Osteoblast (primary cell): ENCODE measurements at regions not wholly inside any gene's neighbourhood (a gene's known extent, or its start where the extent isn't known, plus 50 kb on each side); places are given as distances from the start of the nearest gene placed in this dataset.

Source experiments
- DNase-seq: peaks from one replicate; pipeline ENCODE4 v3.0.0; 2011; ENCODE audit warnings: low spot score, mixed read lengths; ENCODE audit not compliant: insufficient read length; ENCODE audit errors: missing footprints
- H2AFZ ChIP-seq: 2 replicates; pipeline ENCODE4 v1.6.0; 2011; ENCODE audit warnings: mild to moderate bottlenecking, low read length
- H3K27ac ChIP-seq: 2 replicates; pipeline ENCODE4 v1.5.1; 2011; ENCODE audit warnings: mild to moderate bottlenecking, low read depth, low read length, moderate library complexity
- H3K27me3 ChIP-seq: 2 replicates; pipeline ENCODE4 v1.6.0; 2012; ENCODE audit warnings: mild to moderate bottlenecking, control low read depth, inconsistent platforms, low read length, moderate library complexity; ENCODE audit not compliant: insufficient read depth
- H3K36me3 ChIP-seq: 2 replicates; pipeline ENCODE4 v1.5.1; 2011; ENCODE audit warnings: mild to moderate bottlenecking, low read length, control low read depth, moderate library complexity; ENCODE audit not compliant: insufficient read depth
- H3K4me1 ChIP-seq: 2 replicates; pipeline ENCODE4 v1.5.1; 2011; ENCODE audit warnings: mild to moderate bottlenecking, low read length, control low read depth, moderate library complexity; ENCODE audit not compliant: insufficient read depth
- H3K4me2 ChIP-seq: 2 replicates; pipeline ENCODE4 v1.6.0; 2011; ENCODE audit warnings: mild to moderate bottlenecking, low read length; ENCODE audit not compliant: insufficient read depth
- H3K4me3 ChIP-seq: fragments of 200-600 bp; sonication (generic); 3 replicates; pipeline ENCODE4 v1.5.1; 2012; ENCODE audit warnings: mild to moderate bottlenecking, low read length, inconsistent platforms; ENCODE audit not compliant: insufficient read depth
- H3K79me2 ChIP-seq: 2 replicates; pipeline ENCODE4 v1.6.0; 2012; ENCODE audit warnings: mild to moderate bottlenecking, low read length, control low read depth, inconsistent platforms; ENCODE audit not compliant: insufficient read depth
- H3K9me3 ChIP-seq: 2 replicates; pipeline ENCODE4 v1.5.1; 2011; ENCODE audit warnings: low read depth, low read length, control low read depth
- H4K20me1 ChIP-seq: 2 replicates; pipeline ENCODE4 v1.6.0; 2012; ENCODE audit warnings: mild to moderate bottlenecking, low read length, control low read depth; ENCODE audit not compliant: insufficient read depth
- TF ChIP-seq, protein P1 (sequence below): IDR thresholded peaks from 2 replicates; pipeline ENCODE4 v1.5.1; 2011; ENCODE audit warnings: mild to moderate bottlenecking, low read depth, low read length, moderate library complexity; ENCODE audit errors: extremely low read depth

DNA sequence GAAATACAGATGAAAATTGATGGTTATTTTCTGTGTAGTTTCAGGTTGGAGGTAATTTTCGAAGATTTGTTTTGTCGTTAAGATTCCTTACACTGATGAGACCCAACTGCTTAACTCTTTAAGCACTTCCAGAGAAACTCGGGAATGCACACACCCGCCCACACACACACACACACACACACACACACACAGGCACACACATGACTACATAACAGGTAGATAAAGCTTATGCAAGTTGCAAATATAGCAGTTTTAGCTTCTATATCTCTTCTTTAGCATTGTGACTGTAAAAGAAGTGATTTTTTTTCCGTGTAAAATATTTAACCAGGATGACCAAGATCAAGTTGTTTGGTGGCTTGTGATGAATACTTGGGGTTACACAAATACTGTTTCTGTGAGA is 294.9 kb upstream of the NR2F2 start:
- H3K27ac ChIP-seq = no peak overlapping the region
- no peak overlapping the region for H2AFZ ChIP-seq
- DNase-seq = no peak
- TF ChIP-seq, protein P1, sequence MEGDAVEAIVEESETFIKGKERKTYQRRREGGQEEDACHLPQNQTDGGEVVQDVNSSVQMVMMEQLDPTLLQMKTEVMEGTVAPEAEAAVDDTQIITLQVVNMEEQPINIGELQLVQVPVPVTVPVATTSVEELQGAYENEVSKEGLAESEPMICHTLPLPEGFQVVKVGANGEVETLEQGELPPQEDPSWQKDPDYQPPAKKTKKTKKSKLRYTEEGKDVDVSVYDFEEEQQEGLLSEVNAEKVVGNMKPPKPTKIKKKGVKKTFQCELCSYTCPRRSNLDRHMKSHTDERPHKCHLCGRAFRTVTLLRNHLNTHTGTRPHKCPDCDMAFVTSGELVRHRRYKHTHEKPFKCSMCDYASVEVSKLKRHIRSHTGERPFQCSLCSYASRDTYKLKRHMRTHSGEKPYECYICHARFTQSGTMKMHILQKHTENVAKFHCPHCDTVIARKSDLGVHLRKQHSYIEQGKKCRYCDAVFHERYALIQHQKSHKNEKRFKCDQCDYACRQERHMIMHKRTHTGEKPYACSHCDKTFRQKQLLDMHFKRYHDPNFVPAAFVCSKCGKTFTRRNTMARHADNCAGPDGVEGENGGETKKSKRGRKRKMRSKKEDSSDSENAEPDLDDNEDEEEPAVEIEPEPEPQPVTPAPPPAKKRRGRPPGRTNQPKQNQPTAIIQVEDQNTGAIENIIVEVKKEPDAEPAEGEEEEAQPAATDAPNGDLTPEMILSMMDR = no peak
- H3K9me3 ChIP-seq = no peaks in the 10 kb centered on the region
- H3K27me3 ChIP-seq = no peaks in the 10 kb centered on the region
- no peak overlapping the region for H3K4me3 ChIP-seq
- H3K79me2 ChIP-seq = no peaks in the 10 kb centered on the region
- H3K4me1 ChIP-seq = peaks cover 6% of the 10 kb centered on the region
- H3K36me3 ChIP-seq = no peaks in the 10 kb centered on the region
- no peak overlapping the region for H3K4me2 ChIP-seq
- H4K20me1 ChIP-seq = no peaks in the 10 kb centered on the region

DNA sequence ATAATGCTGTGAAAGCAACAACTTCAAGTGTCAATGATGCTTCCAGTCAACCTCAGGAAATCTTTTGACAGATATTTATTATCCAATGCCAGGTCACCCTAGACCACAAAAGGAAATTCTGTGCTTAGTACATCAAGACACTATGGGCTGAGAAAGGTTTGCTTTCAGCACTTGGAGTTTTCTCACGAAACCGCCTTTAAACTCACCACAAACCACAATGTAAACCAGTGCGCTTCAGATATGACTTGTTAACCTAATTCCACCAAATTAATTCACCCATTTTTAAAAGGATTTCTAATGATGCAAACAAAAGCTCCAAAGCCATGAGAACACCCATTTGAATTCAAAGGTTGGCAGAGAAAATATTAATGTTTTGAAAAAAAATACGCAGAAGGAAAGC is 292.9 kb upstream of the NR2F2 start:
- H3K4me3 ChIP-seq = no peak overlapping the region
- peaks cover 6% of the 10 kb centered on the region for H3K4me1 ChIP-seq
- H3K27ac ChIP-seq = no peak overlapping the region
- no peak for DNase-seq
- H4K20me1 ChIP-seq = no peaks in the 10 kb centered on the region
- no peaks in the 10 kb centered on the region for H3K36me3 ChIP-seq
- no peak overlapping the region for H3K4me2 ChIP-seq
- no peaks in the 10 kb centered on the region for H3K27me3 ChIP-seq
- TF ChIP-seq, protein P1 = no peak
- no peak overlapping the region for H2AFZ ChIP-seq
- no peaks in the 10 kb centered on the region for H3K79me2 ChIP-seq
- H3K9me3 ChIP-seq = no peaks in the 10 kb centered on the region

DNA sequence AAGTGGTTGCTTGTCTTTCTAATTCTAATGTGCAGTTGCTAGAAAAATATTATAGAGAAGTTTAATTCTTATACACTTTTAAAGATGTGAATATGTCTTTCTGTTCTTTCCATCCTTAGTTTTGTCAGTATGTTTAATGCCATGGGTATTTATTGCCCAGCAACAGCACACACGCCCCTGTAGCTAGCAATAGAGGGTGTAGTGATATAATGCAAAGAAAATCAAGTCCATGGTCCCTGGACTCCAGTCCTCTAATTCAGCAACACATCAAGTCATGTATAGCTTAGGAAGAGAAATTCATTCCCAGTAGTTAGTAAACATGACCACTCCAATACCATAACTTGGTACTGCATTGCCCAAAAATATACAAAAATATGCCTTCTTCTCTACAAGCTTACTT is 292.4 kb upstream of the NR2F2 start:
- Histone ChIP-seq H4K20me1 (no peaks in the 10 kb centered on the region), H3K79me2 (no peaks in the 10 kb centered on the region), H3K36me3 (no peaks in the 10 kb centered on the region), H3K27me3 (no peaks in the 10 kb centered on the region), H3K4me2 (no peak overlapping the region), H3K27ac (no peak overlapping the region), H3K4me3 (no peak overlapping the region), H2AFZ (no peak overlapping the region), H3K4me1 (peaks cover 6% of the 10 kb centered on the region), H3K9me3 (no peaks in the 10 kb centered on the region)
- no peak for DNase-seq
- TF ChIP-seq, protein P1 = no peak

DNA sequence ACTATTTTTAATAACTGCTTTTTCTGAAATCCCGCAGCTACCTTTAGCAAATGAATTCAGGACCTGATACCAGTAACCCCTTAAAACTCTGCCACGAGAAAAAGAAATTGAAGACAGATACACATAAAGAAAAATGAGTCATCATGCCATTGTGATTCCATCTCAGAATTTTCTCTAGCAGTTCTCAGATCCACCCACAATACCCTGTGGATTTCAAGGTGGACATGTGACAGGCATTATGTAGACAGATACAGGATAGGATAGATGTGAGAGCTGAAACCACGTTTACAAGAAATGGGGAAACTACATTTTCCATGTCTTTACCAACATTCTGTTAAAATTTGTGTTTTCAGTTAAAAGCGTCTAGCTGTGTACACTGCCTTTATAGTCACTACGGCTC is 291.9 kb upstream of the NR2F2 start:
- no peaks in the 10 kb centered on the region for H3K27me3 ChIP-seq
- H3K9me3 ChIP-seq = no peaks in the 10 kb centered on the region
- no peak overlapping the region for H2AFZ ChIP-seq
- H3K4me1 ChIP-seq = peaks cover 6% of the 10 kb centered on the region
- no peak overlapping the region for H3K4me2 ChIP-seq
- H3K27ac ChIP-seq = no peak overlapping the region
- TF ChIP-seq, protein P1 = no peak
- H3K79me2 ChIP-seq = no peaks in the 10 kb centered on the region
- DNase-seq = no peak
- no peaks in the 10 kb centered on the region for H4K20me1 ChIP-seq
- H3K4me3 ChIP-seq = no peak overlapping the region
- H3K36me3 ChIP-seq = no peaks in the 10 kb centered on the region
